ENCODE measurements at regions not wholly inside any gene's neighbourhood (a gene's known extent, or its start where the extent isn't known, plus 50 kb on each side); places are given as distances from the start of the nearest gene placed in this dataset.
"Not testable (repeated sequence)": the region's sequence is repeated elsewhere in the genome, so short reads cannot be mapped to it uniquely, and the experiment has no call there.

DNA sequence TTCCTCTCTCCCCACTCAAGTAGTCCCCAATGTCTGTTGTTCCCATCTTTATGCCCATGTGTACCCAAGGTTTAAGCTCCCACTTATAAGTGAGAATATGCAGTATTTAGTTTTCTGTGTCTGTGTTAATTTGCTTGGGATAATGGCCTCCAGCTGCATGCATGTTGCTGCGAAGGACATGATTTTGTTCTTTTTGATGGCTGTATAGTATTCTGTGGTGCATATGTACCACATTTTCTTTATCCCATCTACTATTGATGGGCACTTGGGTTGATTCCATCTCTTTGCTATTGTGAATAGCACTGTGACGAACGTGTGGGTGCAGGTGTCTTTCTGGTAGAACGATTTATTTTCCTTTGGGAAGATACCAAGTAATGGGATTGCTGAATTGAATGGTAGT is 170.2 kb upstream of the AUTS2 start:
- H3K27me3 Mint-ChIP-seq (ENCODE audit: insufficient read depth), result no peaks in the 10 kb centered on the region
- no peak for DNase-seq (ENCODE audit: low spot score)
- H3K27ac Mint-ChIP-seq, result no peak overlapping the region
- intact Hi-C loops (cut with micrococcal nuclease), result no loop called here
- no peak overlapping the region for H3K4me3 Mint-ChIP-seq
- H3K36me3 Mint-ChIP-seq (ENCODE audit: low read depth), result no peaks in the 10 kb centered on the region
- H3K4me1 Mint-ChIP-seq (ENCODE audit: low read depth), result no peaks in the 10 kb centered on the region
- peaks cover 9% of the 10 kb centered on the region for H3K9me3 Mint-ChIP-seq

DNA sequence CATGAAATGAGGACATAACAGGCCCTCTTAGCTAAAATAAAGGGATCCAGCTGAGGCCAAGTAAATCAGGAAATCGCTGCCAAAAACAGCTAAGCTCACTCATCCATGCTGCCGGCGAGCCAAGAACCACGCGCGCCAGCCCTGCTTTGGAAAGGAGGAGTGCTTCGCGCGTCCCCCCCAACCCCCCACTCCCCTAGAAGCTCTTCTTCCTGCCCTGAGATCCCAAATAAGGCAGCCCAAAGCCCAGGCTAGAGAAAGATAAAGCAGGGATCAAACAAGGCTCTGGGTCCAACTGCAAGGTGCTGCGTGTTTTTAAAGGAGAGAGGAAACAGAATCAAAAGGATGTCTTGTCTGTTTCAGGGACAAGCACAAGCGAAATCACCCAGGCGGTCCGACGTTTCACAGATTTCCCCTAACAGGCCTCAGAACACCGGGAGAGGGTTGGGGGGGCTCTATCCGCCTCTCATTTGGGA is 168.3 kb upstream of the AUTS2 start:
- H3K9me3 Mint-ChIP-seq, result peaks cover 18% of the 10 kb centered on the region
- H3K36me3 Mint-ChIP-seq (ENCODE audit: low read depth), result no peaks in the 10 kb centered on the region
- no peak overlapping the region for H3K27ac Mint-ChIP-seq
- H3K27me3 Mint-ChIP-seq (ENCODE audit: insufficient read depth), result no peaks in the 10 kb centered on the region
- intact Hi-C loops (cut with micrococcal nuclease), result no loop called here
- H3K4me3 Mint-ChIP-seq, result no peak overlapping the region
- H3K4me1 Mint-ChIP-seq (ENCODE audit: low read depth), result no peaks in the 10 kb centered on the region
- no peak for DNase-seq (ENCODE audit: low spot score)

DNA sequence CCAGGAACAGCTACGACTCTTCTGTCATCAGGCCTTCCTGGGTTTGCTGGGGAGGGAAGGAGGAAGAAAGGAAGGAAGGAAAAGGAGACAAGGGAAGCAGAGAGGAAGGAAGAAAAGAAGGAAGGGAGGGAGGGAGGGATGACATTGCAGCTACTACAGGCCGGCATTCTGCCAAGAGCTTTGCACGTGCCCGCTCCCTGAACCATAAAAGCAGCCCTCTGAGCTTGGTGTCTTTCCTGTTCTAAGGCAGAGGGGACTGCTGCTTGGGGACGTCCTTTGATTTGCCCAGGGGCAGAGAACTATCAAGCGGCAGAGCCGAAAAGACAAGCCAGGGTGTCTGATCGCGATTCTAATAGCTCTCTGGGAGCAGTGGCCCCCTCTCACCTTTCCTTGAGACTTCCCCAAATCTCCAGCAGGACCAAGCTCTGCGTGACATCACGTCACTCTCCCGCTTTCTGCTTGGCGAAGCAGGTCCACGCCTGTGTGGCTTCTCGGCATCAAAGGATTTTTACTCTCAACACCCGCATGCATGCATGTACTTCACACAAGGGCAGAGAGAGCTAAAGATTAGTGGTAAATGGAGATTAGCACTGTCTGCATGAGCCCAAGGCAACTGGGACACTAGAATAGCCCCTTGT is 167.8 kb upstream of the AUTS2 start:
- intact Hi-C loops (cut with micrococcal nuclease), result no loop called here
- no peaks in the 10 kb centered on the region for H3K27me3 Mint-ChIP-seq (ENCODE audit: insufficient read depth)
- H3K9me3 Mint-ChIP-seq, result peaks cover 18% of the 10 kb centered on the region
- no peaks in the 10 kb centered on the region for H3K36me3 Mint-ChIP-seq (ENCODE audit: low read depth)
- no peak overlapping the region for H3K27ac Mint-ChIP-seq
- DNase-seq (ENCODE audit: low spot score), result no peak
- no peaks in the 10 kb centered on the region for H3K4me1 Mint-ChIP-seq (ENCODE audit: low read depth)
- no peak overlapping the region for H3K4me3 Mint-ChIP-seq

DNA sequence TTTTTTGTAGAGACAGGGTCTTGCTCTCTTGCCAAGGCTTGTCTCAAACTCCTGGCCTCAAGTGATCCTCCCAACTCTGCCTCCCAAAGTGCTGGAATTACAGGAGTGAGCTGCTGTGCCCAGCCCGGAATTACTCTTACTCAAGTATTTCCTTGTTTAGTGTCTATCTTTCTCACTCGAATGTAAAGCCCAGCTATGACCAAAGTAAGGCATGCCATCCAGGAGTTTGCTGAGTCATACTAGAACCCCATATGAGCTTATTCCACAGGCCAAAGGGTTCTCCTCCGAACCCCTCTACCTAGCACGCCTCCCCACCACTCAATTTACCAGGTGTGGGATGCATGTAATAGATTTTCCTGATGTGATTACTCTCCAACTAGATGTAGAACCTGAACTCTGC is 166.6 kb upstream of the AUTS2 start:
- Mint-ChIP-seq H3K36me3 (ENCODE audit: low read depth) (no peaks in the 10 kb centered on the region), H3K9me3 (peaks cover 15% of the 10 kb centered on the region), H3K27ac (no peak overlapping the region), H3K27me3 (ENCODE audit: insufficient read depth) (no peaks in the 10 kb centered on the region), H3K4me3 (no peak overlapping the region), H3K4me1 (ENCODE audit: low read depth) (no peaks in the 10 kb centered on the region)
- intact Hi-C loops (cut with micrococcal nuclease), result no loop called here
- no peak for DNase-seq (ENCODE audit: low spot score)

DNA sequence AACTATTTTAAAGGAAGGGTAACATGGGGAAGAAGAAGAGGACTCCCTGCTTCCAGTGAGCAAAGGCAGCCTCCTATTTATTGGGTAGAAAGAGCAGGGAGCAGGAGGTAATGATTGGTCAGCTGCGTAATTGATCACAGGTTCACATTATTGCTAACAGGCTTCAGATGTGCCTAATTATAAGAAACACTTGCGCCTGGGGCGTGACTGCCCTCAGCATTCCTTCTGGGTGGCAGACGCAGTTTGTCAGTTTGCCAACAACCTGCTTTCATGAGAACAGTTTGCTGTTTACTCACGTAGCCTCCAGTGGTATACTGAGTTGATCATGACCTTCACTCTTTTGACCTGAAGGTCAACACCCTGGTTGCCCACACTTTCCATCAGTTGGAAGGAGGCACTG is 166.0 kb upstream of the AUTS2 start:
- H3K4me3 Mint-ChIP-seq; H3K4me1 Mint-ChIP-seq (ENCODE audit: low read depth); DNase-seq (ENCODE audit: low spot score); intact Hi-C loops (cut with micrococcal nuclease); H3K36me3 Mint-ChIP-seq (ENCODE audit: low read depth); H3K27me3 Mint-ChIP-seq (ENCODE audit: insufficient read depth); H3K27ac Mint-ChIP-seq: not testable (repeated sequence)
- peaks cover 19% of the 10 kb centered on the region for H3K9me3 Mint-ChIP-seq

DNA sequence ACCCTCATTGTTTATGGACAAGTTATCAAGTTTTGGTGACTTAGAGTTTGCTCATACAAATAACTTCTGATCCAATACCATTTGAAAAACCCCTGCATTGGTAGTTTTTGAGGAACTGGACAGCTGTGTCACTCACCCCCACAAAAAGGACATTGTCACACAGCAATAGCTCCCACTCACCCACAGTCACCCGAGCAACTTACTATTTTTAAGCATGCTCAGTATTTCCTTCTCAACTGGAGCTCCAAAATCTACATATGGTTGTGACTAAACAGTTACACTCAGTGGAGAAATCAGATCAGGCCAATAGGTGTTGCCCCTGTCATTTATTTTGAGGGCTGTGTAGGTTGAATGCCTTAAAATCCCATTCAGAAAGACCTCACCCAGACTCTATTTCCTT is 165.2 kb upstream of the AUTS2 start:
- Mint-ChIP-seq H3K4me1 (ENCODE audit: low read depth) (no peaks in the 10 kb centered on the region), H3K36me3 (ENCODE audit: low read depth) (no peaks in the 10 kb centered on the region), H3K9me3 (peaks cover 19% of the 10 kb centered on the region), H3K27me3 (ENCODE audit: insufficient read depth) (no peaks in the 10 kb centered on the region), H3K4me3 (no peak overlapping the region), H3K27ac (no peak overlapping the region)
- intact Hi-C loops (cut with micrococcal nuclease), result no loop called here
- DNase-seq (ENCODE audit: low spot score), result no peak

DNA sequence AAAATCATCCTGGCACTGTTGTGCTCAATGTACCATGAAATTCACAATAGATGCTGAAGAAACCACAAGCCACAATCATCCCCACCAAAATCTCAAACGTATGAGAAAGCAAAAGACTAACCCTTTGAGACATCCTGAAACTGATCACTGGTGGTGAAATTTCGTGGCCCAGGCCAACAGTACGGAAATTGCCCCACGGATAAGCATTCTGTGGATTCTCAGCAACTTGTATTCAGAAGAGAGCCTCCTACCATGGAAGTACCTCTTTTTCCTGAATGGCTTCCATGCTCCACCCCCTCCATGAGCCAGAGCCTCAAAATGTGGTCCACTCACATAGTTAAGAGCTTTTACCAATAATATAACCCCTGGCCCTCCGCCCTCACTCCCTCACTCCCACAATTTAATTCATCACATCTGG is 163.9 kb upstream of the AUTS2 start:
- no peak overlapping the region for H3K27ac Mint-ChIP-seq
- peaks cover 13% of the 10 kb centered on the region for H3K9me3 Mint-ChIP-seq

DNA sequence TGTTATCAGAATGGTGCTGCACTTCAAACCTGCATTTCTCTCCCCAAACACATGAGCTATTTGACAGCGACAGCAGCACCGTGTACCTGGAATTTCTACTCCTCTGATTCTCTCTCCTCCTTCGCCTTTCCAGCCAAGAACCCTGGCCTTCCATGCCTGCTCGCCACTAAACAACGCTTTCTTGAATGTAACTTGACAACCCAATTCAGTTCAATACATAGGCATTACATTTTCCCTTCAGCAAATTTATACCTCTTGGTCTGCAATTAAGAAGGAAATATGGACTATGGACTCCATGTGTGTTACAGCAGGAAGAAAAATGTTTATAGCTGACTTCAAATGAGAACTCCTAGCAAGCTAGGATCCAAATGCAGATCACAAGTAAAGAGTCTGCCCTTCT is 162.6 kb upstream of the AUTS2 start:
- no peaks in the 10 kb centered on the region for H3K27me3 Mint-ChIP-seq (ENCODE audit: insufficient read depth)
- intact Hi-C loops (cut with micrococcal nuclease), result no loop called here

More for the DNA sequence above, 163.9 kb upstream of the AUTS2 start:
- Mint-ChIP-seq H3K36me3 (ENCODE audit: low read depth) (no peaks in the 10 kb centered on the region), H3K27me3 (ENCODE audit: insufficient read depth) (no peaks in the 10 kb centered on the region), H3K4me1 (ENCODE audit: low read depth) (no peaks in the 10 kb centered on the region), H3K4me3 (no peak overlapping the region)
- intact Hi-C loops (cut with micrococcal nuclease), result no loop called here
- no peak for DNase-seq (ENCODE audit: low spot score)

DNA sequence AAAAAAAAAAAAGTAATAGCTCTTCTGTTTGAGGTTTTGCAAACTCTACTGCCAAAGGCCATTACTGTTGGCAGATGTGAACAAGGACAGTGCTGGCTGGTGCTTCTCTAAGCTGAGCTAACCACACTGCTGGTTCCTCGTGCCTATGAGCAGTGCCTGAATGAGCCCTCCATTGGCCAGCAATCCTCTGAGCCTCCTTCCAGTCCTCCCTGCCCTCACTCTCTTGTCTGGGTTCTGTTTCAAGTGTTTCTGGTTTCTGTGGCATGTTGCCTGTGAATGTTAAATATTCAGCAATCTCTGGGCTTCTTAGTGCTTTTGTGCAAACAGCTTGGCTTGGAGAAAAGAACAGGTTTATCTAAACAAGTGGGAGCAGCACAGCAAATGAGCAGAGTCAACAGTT is 161.3 kb upstream of the AUTS2 start:
- Mint-ChIP-seq H3K27me3 (ENCODE audit: insufficient read depth) (no peaks in the 10 kb centered on the region), H3K36me3 (ENCODE audit: low read depth) (peaks cover 3% of the 10 kb centered on the region), H3K4me3 (no peak overlapping the region), H3K4me1 (ENCODE audit: low read depth) (peaks cover 5% of the 10 kb centered on the region), H3K9me3 (peaks cover 26% of the 10 kb centered on the region), H3K27ac (no peak overlapping the region)
- DNase-seq (ENCODE audit: low spot score), result no peak
- intact Hi-C loops (cut with micrococcal nuclease), result no loop called here

More for the DNA sequence above, 162.6 kb upstream of the AUTS2 start:
- H3K36me3 Mint-ChIP-seq (ENCODE audit: low read depth), result peaks cover 3% of the 10 kb centered on the region
- peaks cover 5% of the 10 kb centered on the region for H3K4me1 Mint-ChIP-seq (ENCODE audit: low read depth)
- H3K4me3 Mint-ChIP-seq, result no peak overlapping the region
- DNase-seq (ENCODE audit: low spot score), result no peak
- no peak overlapping the region for H3K27ac Mint-ChIP-seq
- H3K9me3 Mint-ChIP-seq, result peaks cover 22% of the 10 kb centered on the region

DNA sequence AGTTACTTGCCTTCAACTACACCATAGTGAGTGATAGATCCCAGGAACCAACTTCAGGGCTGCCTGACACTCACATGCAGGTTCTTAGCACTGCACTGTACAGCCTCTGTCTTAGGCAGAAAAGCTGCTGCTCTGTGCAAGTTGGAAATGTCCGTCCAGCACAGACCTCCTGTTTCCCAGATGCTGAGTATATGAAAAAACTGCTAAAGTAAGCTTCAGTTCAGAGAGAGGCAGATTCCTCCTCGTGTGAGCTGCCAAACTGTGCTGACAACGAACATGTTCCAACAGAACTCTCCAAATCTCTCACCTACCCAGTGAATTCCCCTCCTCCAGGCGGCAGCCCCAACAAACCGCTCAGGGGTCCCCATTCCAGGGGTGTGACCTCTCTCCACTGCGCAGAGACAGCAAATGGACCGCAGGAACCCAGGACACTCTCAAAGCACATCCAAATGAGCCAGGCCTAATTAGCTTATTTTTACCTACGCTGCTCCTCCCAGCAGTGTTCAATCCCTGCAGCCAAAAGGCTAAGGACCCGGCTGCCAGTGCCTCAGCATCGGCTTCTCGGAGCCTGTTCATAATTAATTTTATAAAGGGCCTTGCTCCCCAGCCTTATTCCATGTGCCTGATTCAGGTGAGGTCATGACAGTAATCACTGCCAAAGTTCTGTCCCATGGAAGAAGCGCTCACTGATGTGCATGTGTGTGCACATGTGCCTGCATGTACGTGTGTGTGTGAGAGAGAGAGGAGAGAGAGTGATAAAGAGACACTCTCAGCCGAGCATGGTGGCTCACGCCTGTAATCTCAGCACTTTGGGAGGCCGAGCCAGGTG is 159.5 kb upstream of the AUTS2 start:
- Mint-ChIP-seq H3K4me1 (ENCODE audit: low read depth) (peaks cover 5% of the 10 kb centered on the region), H3K4me3 (no peak overlapping the region), H3K9me3 (peaks cover 26% of the 10 kb centered on the region), H3K27me3 (ENCODE audit: insufficient read depth) (no peaks in the 10 kb centered on the region), H3K27ac (no peak overlapping the region), H3K36me3 (ENCODE audit: low read depth) (peaks cover 3% of the 10 kb centered on the region)
- intact Hi-C loops (cut with micrococcal nuclease), result no loop called here
- DNase-seq (ENCODE audit: low spot score), result no peak

DNA sequence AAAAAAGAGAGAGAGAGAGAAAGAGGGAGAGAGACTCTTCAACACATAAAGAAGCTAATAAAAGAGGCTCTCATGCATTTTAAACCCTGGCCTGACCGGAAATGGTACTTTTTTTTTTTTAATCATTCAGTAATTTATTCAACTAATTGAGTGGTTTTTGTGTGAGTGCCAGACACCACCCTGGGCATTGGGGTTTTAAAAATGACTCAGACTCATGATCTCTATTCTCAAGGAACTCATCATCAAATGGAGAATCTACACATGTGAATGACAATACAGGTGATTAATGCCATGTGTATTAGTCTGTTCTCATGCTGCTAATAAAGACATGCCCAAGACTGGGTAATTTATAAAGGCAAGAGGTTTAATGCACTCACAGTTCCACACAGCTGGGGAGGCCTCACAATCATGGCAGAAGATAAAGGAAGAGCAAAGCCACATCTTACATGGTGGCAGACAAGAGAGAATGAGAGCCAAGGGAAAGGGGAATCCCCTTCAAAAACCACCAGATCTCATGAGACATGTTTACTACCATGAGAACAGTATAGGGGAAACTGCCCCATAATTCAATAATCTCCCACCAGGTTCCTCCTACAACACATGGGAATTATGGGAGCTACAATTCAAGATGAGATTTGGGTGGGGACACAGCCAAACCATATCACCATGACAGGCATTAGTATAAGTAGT is 158.5 kb upstream of the AUTS2 start:
- peaks cover 3% of the 10 kb centered on the region for H3K36me3 Mint-ChIP-seq (ENCODE audit: low read depth)
- no peaks in the 10 kb centered on the region for H3K27me3 Mint-ChIP-seq (ENCODE audit: insufficient read depth)
- no peak overlapping the region for H3K4me3 Mint-ChIP-seq
- intact Hi-C loops (cut with micrococcal nuclease), result no loop called here
- H3K9me3 Mint-ChIP-seq, result peaks cover 24% of the 10 kb centered on the region
- peaks cover 5% of the 10 kb centered on the region for H3K4me1 Mint-ChIP-seq (ENCODE audit: low read depth)
- no peak overlapping the region for H3K27ac Mint-ChIP-seq
- DNase-seq (ENCODE audit: low spot score), result no peak

DNA sequence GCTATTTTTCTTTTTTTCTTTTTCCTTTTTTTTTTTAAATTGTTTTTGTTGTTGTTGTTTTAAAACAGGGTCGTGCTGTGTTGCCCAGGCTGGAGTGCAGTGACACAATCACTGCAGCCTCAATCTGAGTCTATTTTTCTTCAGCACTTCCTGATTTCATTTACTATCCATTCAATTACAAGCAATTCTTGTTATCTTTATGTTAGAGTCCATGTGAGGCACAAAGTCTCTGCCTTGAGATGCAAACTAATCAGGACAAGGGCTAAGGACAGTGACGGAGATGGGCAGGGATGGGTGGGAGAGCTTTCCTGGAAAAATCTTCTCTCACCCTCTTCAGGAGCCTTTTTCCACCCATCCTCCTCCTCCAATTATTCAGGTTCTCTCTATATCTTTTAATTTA is 157.3 kb upstream of the AUTS2 start:
- intact Hi-C loops (cut with micrococcal nuclease), result no loop called here
- H3K4me3 Mint-ChIP-seq, result no peak overlapping the region
- peaks cover 5% of the 10 kb centered on the region for H3K4me1 Mint-ChIP-seq (ENCODE audit: low read depth)
- H3K27ac Mint-ChIP-seq, result no peak overlapping the region
- H3K36me3 Mint-ChIP-seq (ENCODE audit: low read depth), result peaks cover 3% of the 10 kb centered on the region
- DNase-seq (ENCODE audit: low spot score), result no peak
- H3K9me3 Mint-ChIP-seq, result peaks cover 32% of the 10 kb centered on the region
- H3K27me3 Mint-ChIP-seq (ENCODE audit: insufficient read depth), result no peaks in the 10 kb centered on the region

DNA sequence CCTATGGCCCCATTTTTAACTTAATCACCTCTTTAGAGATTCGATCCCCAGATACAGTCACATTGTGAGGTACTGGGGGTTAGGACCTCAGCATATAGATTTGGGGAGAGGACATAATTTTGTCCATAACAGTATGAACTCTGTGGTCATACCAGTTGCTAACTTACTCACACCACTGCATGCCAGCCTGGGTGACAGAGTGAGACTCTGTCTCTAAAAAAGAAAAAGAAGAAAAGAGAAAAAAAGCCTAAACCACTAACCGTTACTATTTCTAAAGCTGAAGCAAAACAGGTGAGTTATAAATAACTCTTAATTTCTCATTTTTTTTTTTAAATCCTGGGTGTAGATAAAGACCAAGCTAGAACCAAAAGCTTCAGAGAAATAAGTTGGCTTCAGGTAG is 155.1 kb upstream of the AUTS2 start:
- no peaks in the 10 kb centered on the region for H3K27me3 Mint-ChIP-seq (ENCODE audit: insufficient read depth)
- intact Hi-C loops (cut with micrococcal nuclease), result no loop called here

More for the DNA sequence above, 155.1 kb upstream of the AUTS2 start:
- no peak for DNase-seq (ENCODE audit: low spot score)
- Mint-ChIP-seq H3K27ac (no peak overlapping the region), H3K4me3 (no peak overlapping the region), H3K4me1 (ENCODE audit: low read depth) (peaks cover 5% of the 10 kb centered on the region), H3K9me3 (peaks cover 28% of the 10 kb centered on the region), H3K36me3 (ENCODE audit: low read depth) (peaks cover 3% of the 10 kb centered on the region)

Measured in activated T-helper 1 cell treated with anti-CD3 and anti-CD28 coated beads, Interleukin-12 subunit alpha, Interleukin-12 subunit beta, Interleukin-2, Interleukin-4 antibody, amounts not matched to agents 30 ng/mL and 10 ng/mL and 1 ng/mL, durations not matched to agents 14 hours and 24 hours and 36 hours (primary cell).